H9 (cell line): ENCODE measurements at regions not wholly inside any gene's neighbourhood (a gene's known extent, or its start where the extent isn't known, plus 50 kb on each side); places are given as distances from the start of the nearest gene placed in this dataset.

Source experiments
- DNase-seq: peaks from one replicate; pipeline ENCODE4 v3.0.0-alpha.2; 2017
- H2AFZ ChIP-seq: one replicate; pipeline ENCODE4 v1.6.1; 2013; ENCODE audit warnings: mild to moderate bottlenecking, low read length, control low read depth, moderate library complexity
- H2AK5ac ChIP-seq: 2 replicates; pipeline ENCODE4 v1.6.1; 2013; ENCODE audit warnings: low read length, control low read depth, mixed read lengths; ENCODE audit not compliant: insufficient read length
- H2BK120ac ChIP-seq: one replicate; pipeline ENCODE4 v1.6.1; 2013; ENCODE audit warnings: low read depth, mild to moderate bottlenecking, low read length, control low read depth, inconsistent platforms; ENCODE audit not compliant: poor library complexity, severe bottlenecking
- H2BK12ac ChIP-seq: 2 replicates; pipeline ENCODE4 v1.6.1; 2013; ENCODE audit warnings: low read length, control low read depth, mixed read lengths, low read depth; ENCODE audit not compliant: insufficient read length
- H2BK15ac ChIP-seq: 2 replicates; pipeline ENCODE4 v1.6.1; 2013; ENCODE audit warnings: low read depth, low read length, control low read depth
- H2BK20ac ChIP-seq: one replicate; pipeline ENCODE4 v1.6.1; 2013; ENCODE audit warnings: low read depth, mild to moderate bottlenecking, low read length, control low read depth, inconsistent platforms; ENCODE audit not compliant: poor library complexity, severe bottlenecking
- H2BK5ac ChIP-seq: 2 replicates; pipeline ENCODE4 v1.6.1; 2013; ENCODE audit warnings: low read length, control low read depth, mixed read lengths; ENCODE audit not compliant: insufficient read length
- H3K14ac ChIP-seq: 2 replicates; pipeline ENCODE4 v1.6.1; 2013; ENCODE audit warnings: low read length, control low read depth; ENCODE audit not compliant: insufficient read depth
- H3K18ac ChIP-seq: 2 replicates; pipeline ENCODE4 v1.6.1; 2013; ENCODE audit warnings: low read depth, mild to moderate bottlenecking, mixed read lengths, low read length, control low read depth; ENCODE audit not compliant: insufficient read length
- H3K23ac ChIP-seq: 2 replicates; pipeline ENCODE4 v1.6.1; 2013; ENCODE audit warnings: low read length, control low read depth, mixed read lengths, low read depth; ENCODE audit not compliant: insufficient read length
- H3K23me2 ChIP-seq: 2 replicates; pipeline ENCODE4 v1.6.1; 2013; ENCODE audit warnings: low read depth, mild to moderate bottlenecking, mixed read lengths, low read length, control low read depth; ENCODE audit not compliant: insufficient read length, poor library complexity, severe bottlenecking
- H3K27ac ChIP-seq: 2 replicates; pipeline ENCODE4 v1.5.1; 2013; ENCODE audit warnings: low read length, control low read depth, mixed read lengths, low read depth; ENCODE audit not compliant: insufficient read length
- H3K27me3 ChIP-seq: 2 replicates; pipeline ENCODE4 v1.6.1; 2013; ENCODE audit warnings: low read length, control low read depth, inconsistent platforms; ENCODE audit not compliant: insufficient read depth
- H3K4ac ChIP-seq: 2 replicates; pipeline ENCODE4 v1.6.1; 2013; ENCODE audit warnings: low read depth, mild to moderate bottlenecking, control low read depth, inconsistent platforms, low read length, moderate library complexity
- H3K4me1 ChIP-seq: 2 replicates; pipeline ENCODE4 v1.6.1; 2013; ENCODE audit warnings: low read length, control low read depth, inconsistent platforms; ENCODE audit not compliant: insufficient read depth
- H3K4me2 ChIP-seq: 2 replicates; pipeline ENCODE4 v1.6.1; 2013; ENCODE audit warnings: low read length, control low read depth, mixed read lengths; ENCODE audit not compliant: insufficient read length, insufficient read depth
- H3K56ac ChIP-seq: 2 replicates; pipeline ENCODE4 v1.6.1; 2013; ENCODE audit warnings: low read depth, mild to moderate bottlenecking, mixed read lengths, low read length, control low read depth; ENCODE audit not compliant: insufficient read length
- H3K79me1 ChIP-seq: 2 replicates; pipeline ENCODE4 v1.6.1; 2013; ENCODE audit warnings: low read depth, mild to moderate bottlenecking, moderate library complexity, low read length, control low read depth, inconsistent platforms; ENCODE audit not compliant: insufficient read depth, poor library complexity, severe bottlenecking
- H3K79me2 ChIP-seq: 2 replicates; pipeline ENCODE4 v1.6.1; 2013; ENCODE audit warnings: low read length, control low read depth, inconsistent platforms; ENCODE audit not compliant: insufficient read depth
- H3K9ac ChIP-seq: 2 replicates; pipeline ENCODE4 v1.6.1; 2013; ENCODE audit warnings: low read length, control low read depth, mixed read lengths; ENCODE audit not compliant: insufficient read length; ENCODE audit errors: extremely low read depth
- H3K9me3 ChIP-seq: one replicate; pipeline ENCODE4 v1.6.1; 2013; ENCODE audit warnings: low read depth, low read length, inconsistent platforms; ENCODE audit not compliant: control insufficient read depth
- H3T11ph ChIP-seq: one replicate; pipeline ENCODE4 v1.6.1; 2013; ENCODE audit warnings: mild to moderate bottlenecking, low read length, control low read depth, inconsistent platforms
- H4K20me1 ChIP-seq: one replicate; pipeline ENCODE4 v1.6.1; 2013; ENCODE audit not compliant: control insufficient read depth, insufficient read length, insufficient read depth
- H4K5ac ChIP-seq: 2 replicates; pipeline ENCODE4 v1.6.1; 2013; ENCODE audit warnings: low read depth, mild to moderate bottlenecking, mixed read lengths, low read length, control low read depth; ENCODE audit not compliant: insufficient read length
- H4K8ac ChIP-seq: replicated peaks from 2 replicates; pipeline ENCODE4 v1.6.1; 2013; ENCODE audit warnings: low read length, control low read depth, mixed read lengths, low read depth; ENCODE audit not compliant: insufficient read length
- H4K91ac ChIP-seq: 2 replicates; pipeline ENCODE4 v1.6.1; 2013; ENCODE audit warnings: low read depth, mild to moderate bottlenecking, moderate library complexity, mixed read lengths, low read length, control low read depth; ENCODE audit not compliant: insufficient read length
- H3K27ac Mint-ChIP-seq, 3 experiments: 2 replicates in 2 of 3; 3 replicates in 1 of 3; pipeline ENCODE4 v1.8.0; 2020 to 2021; ENCODE audit warnings: mixed read lengths in 3 of 3, mild to moderate bottlenecking in 1 of 3, moderate library complexity in 1 of 3
- H3K27me3 Mint-ChIP-seq: 2 replicates; pipeline ENCODE4 v1.8.0; 2021; ENCODE audit warnings: low read depth, mild to moderate bottlenecking, moderate library complexity, mixed read lengths
- H3K36me3 Mint-ChIP-seq, 3 experiments: 2 replicates in 2 of 3; 3 replicates in 1 of 3; pipeline ENCODE4 v1.8.0; 2020 to 2021; ENCODE audit warnings: low read depth in 3 of 3, mixed read lengths in 3 of 3; ENCODE audit not compliant: insufficient read depth in 1 of 3
- H3K4me1 Mint-ChIP-seq, 2 experiments: 2 replicates each; pipeline ENCODE4 v1.8.0; 2020; ENCODE audit warnings: mixed read lengths in 2 of 2
- H3K4me3 Mint-ChIP-seq, 2 experiments: 2 replicates in 1 of 2; 3 replicates in 1 of 2; pipeline ENCODE4 v1.8.0; 2020 to 2021; ENCODE audit warnings: mild to moderate bottlenecking in 2 of 2, mixed read lengths in 2 of 2, moderate library complexity in 1 of 2
- H3K9me3 Mint-ChIP-seq, 2 experiments: 2 replicates in 1 of 2; 3 replicates in 1 of 2; pipeline ENCODE4 v1.8.0; 2020; ENCODE audit warnings: mild to moderate bottlenecking in 2 of 2, mixed read lengths in 2 of 2, moderate library complexity in 1 of 2
- TF ChIP-seq, protein P1 (sequence below): fragments of 200-600 bp; sonication (generic); conservative IDR thresholded peaks from 3 replicates; pipeline ENCODE4 v1.8.0; 2021; ENCODE audit warnings: antibody characterized with exemption, mild to moderate bottlenecking

GRCh38 chr4:138405466-138405891, 163.3 kb upstream of the SLC7A11 start:
- no peak overlapping the region for H2BK20ac ChIP-seq
- Mint-ChIP-seq H3K36me3 (no peaks in the 10 kb centered on the region; a peak in 1 of 7 replicates), H3K27ac (peak overlapping the region in 1 of 3 experiments; percentile 15; a peak in 1 of 7 replicates), H3K27me3 (peaks cover 4% of the 10 kb centered on the region), H3K4me1 (peaks cover 8% of the 10 kb centered on the region in 2 experiments), H3K4me3 (no peak overlapping the region), H3K9me3 (no peaks in the 10 kb centered on the region)
- H3K14ac ChIP-seq = no peak overlapping the region
- H2BK5ac ChIP-seq = no peak overlapping the region
- no peak overlapping the region for H4K5ac ChIP-seq
- H3K23me2 ChIP-seq = no peaks in the 10 kb centered on the region
- H2BK12ac ChIP-seq = no peak overlapping the region
- no peak overlapping the region for H3K4me2 ChIP-seq
- no peak overlapping the region for H3K56ac ChIP-seq
- H3K27me3 ChIP-seq = no peaks in the 10 kb centered on the region
- TF ChIP-seq, protein P1, sequence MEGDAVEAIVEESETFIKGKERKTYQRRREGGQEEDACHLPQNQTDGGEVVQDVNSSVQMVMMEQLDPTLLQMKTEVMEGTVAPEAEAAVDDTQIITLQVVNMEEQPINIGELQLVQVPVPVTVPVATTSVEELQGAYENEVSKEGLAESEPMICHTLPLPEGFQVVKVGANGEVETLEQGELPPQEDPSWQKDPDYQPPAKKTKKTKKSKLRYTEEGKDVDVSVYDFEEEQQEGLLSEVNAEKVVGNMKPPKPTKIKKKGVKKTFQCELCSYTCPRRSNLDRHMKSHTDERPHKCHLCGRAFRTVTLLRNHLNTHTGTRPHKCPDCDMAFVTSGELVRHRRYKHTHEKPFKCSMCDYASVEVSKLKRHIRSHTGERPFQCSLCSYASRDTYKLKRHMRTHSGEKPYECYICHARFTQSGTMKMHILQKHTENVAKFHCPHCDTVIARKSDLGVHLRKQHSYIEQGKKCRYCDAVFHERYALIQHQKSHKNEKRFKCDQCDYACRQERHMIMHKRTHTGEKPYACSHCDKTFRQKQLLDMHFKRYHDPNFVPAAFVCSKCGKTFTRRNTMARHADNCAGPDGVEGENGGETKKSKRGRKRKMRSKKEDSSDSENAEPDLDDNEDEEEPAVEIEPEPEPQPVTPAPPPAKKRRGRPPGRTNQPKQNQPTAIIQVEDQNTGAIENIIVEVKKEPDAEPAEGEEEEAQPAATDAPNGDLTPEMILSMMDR = no peak
- no peaks in the 10 kb centered on the region for H3K79me2 ChIP-seq
- no peak for DNase-seq
- H3K18ac ChIP-seq = no peak overlapping the region
- no peak overlapping the region for H2BK15ac ChIP-seq
- H2BK120ac ChIP-seq = no peak overlapping the region
- H3K23ac ChIP-seq = no peak overlapping the region
- H3K4ac ChIP-seq = no peak overlapping the region
- no peaks in the 10 kb centered on the region for H3K4me1 ChIP-seq
- H2AFZ ChIP-seq = no peak overlapping the region
- no peak overlapping the region for H2AK5ac ChIP-seq
- no peak overlapping the region for H3K9ac ChIP-seq
- no peaks in the 10 kb centered on the region for H4K20me1 ChIP-seq
- H3K9me3 ChIP-seq = no peaks in the 10 kb centered on the region
- no peak overlapping the region for H4K91ac ChIP-seq
- no peak overlapping the region for H3K27ac ChIP-seq
- no peak overlapping the region for H4K8ac ChIP-seq
- H3K79me1 ChIP-seq = no peaks in the 10 kb centered on the region
- H3T11ph ChIP-seq = no peak overlapping the region
